Activated gamma-delta T cell treated with anti-CD3 and anti-CD28 coated beads, Interleukin-2, amount 50 U/mL, for 16 hours (primary cell): ENCODE measurements at regions not wholly inside any gene's neighbourhood (a gene's known extent, or its start where the extent isn't known, plus 50 kb on each side); places are given as distances from the start of the nearest gene placed in this dataset.
"Not testable (repeated sequence)": the region's sequence is repeated elsewhere in the genome, so short reads cannot be mapped to it uniquely, and the experiment has no call there.

Experiments
- DNase-seq: peaks from one replicate; pipeline ENCODE4 v3.0.0-alpha.2; 2020; ENCODE audit warnings: low read depth

GRCh38 chr5:164504141-164504772 lies 998.8 kb downstream of the MAT2B start:
- DNase-seq = no peak

GRCh38 chr5:164505791-164506190 lies 1000.4 kb downstream of the MAT2B start:
- no peak for DNase-seq

GRCh38 chr5:164518067-164518740 lies 1012.8 kb downstream of the MAT2B start:
- DNase-seq = no peak

GRCh38 chr5:164518741-164519080 lies 1013.3 kb downstream of the MAT2B start:
- DNase-seq = no peak

- DNase-seq = no peak
Observed at GRCh38 chr5:164532235-164532900, 1026.9 kb downstream of the MAT2B start.

- not testable (repeated sequence) for DNase-seq
Observed at GRCh38 chr5:164533426-164533825, 1028.0 kb downstream of the MAT2B start.

- no peak for DNase-seq
Observed at GRCh38 chr5:164540174-164540573, 1034.8 kb downstream of the MAT2B start.

- DNase-seq = no peak
Observed at GRCh38 chr5:164545507-164545906, 1040.1 kb downstream of the MAT2B start.

GRCh38 chr5:164553851-164554250 lies 1048.4 kb downstream of the MAT2B start:
- no peak for DNase-seq

GRCh38 chr5:164555809-164556208 lies 1050.4 kb downstream of the MAT2B start:
- no peak for DNase-seq

GRCh38 chr5:164560216-164560615 lies 1054.8 kb downstream of the MAT2B start:
- no peak for DNase-seq

GRCh38 chr5:164561933-164562872 lies 1056.8 kb downstream of the MAT2B start:
- no peak for DNase-seq

- no peak for DNase-seq
Observed at GRCh38 chr5:164563370-164563769, 1058.0 kb downstream of the MAT2B start.

GRCh38 chr5:164573397-164573796 lies 1068.0 kb downstream of the MAT2B start:
- no peak for DNase-seq

- no peak for DNase-seq
Observed at GRCh38 chr5:164577201-164577600, 1071.8 kb downstream of the MAT2B start.

GRCh38 chr5:164577742-164578141 lies 1072.3 kb downstream of the MAT2B start:
- DNase-seq = no peak

- DNase-seq = no peak
Observed at GRCh38 chr5:164578401-164578800, 1073.0 kb downstream of the MAT2B start.

GRCh38 chr5:164578911-164579310 lies 1073.5 kb downstream of the MAT2B start:
- no peak for DNase-seq

- DNase-seq = no peak
Observed at GRCh38 chr5:164580155-164580554, 1074.7 kb downstream of the MAT2B start.

GRCh38 chr5:164581889-164582288 lies 1076.5 kb downstream of the MAT2B start:
- no peak for DNase-seq

GRCh38 chr5:164593982-164594381 lies 1088.6 kb downstream of the MAT2B start:
- DNase-seq = no peak

GRCh38 chr5:164597293-164597900 lies 1092.0 kb downstream of the MAT2B start:
- no peak for DNase-seq
